OCI-LY1 (cell line): ENCODE measurements at regions not wholly inside any gene's neighbourhood (a gene's known extent, or its start where the extent isn't known, plus 50 kb on each side); places are given as distances from the start of the nearest gene placed in this dataset.

Experiments
- H2AFZ ChIP-seq: fragments of 200-600 bp; sonication (generic), shearing (Covaris generic); 2 replicates; pipeline ENCODE4 v1.6.0; 2014; ENCODE audit warnings: antibody characterized with exemption, mild to moderate bottlenecking, low read length
- H3F3A ChIP-seq: fragments of 200-600 bp; sonication (generic), shearing (Covaris generic); 2 replicates; pipeline ENCODE4 v1.6.0; 2014; ENCODE audit warnings: mild to moderate bottlenecking, antibody characterized with exemption, low read length, moderate library complexity; ENCODE audit not compliant: insufficient read depth
- H3K27ac ChIP-seq: fragments of 200-600 bp; sonication (generic); 2 replicates; pipeline ENCODE4 v1.5.1; 2014; ENCODE audit warnings: low read length, mixed run types, mild to moderate bottlenecking, low read depth; ENCODE audit not compliant: poor library complexity, severe bottlenecking
- H3K27me3 ChIP-seq: fragments of 200-600 bp; sonication (generic); 2 replicates; pipeline ENCODE4 v1.6.0; 2014; ENCODE audit warnings: antibody characterized with exemption, mild to moderate bottlenecking, low read length, moderate library complexity; ENCODE audit not compliant: insufficient read depth
- H3K36me3 ChIP-seq: fragments of 200-600 bp; sonication (generic); 2 replicates; pipeline ENCODE4 v1.6.1; 2014; ENCODE audit warnings: mild to moderate bottlenecking, antibody characterized with exemption, low read length, moderate library complexity, mixed read lengths; ENCODE audit not compliant: insufficient read depth
- H3K4me1 ChIP-seq: fragments of 200-600 bp; sonication (generic); 2 replicates; pipeline ENCODE4 v1.5.1; 2014; ENCODE audit warnings: mild to moderate bottlenecking, low read length, moderate library complexity; ENCODE audit not compliant: insufficient read depth, severe bottlenecking
- H3K4me2 ChIP-seq: fragments of 200-600 bp; sonication (generic), shearing (Covaris generic); 2 replicates; pipeline ENCODE4 v1.6.1; 2014; ENCODE audit warnings: low read length
- H3K4me3 ChIP-seq: fragments of 200-600 bp; sonication (generic); 2 replicates; pipeline ENCODE4 v1.5.1; 2014; ENCODE audit warnings: low read length, low read depth, mild to moderate bottlenecking, mixed read lengths; ENCODE audit not compliant: poor library complexity, severe bottlenecking
- H3K79me2 ChIP-seq: fragments of 200-600 bp; shearing (Covaris generic); 2 replicates; pipeline ENCODE4 v1.6.1; 2016; ENCODE audit warnings: mixed run types, low read length, mixed read lengths; ENCODE audit not compliant: insufficient read depth
- H3K9ac ChIP-seq: fragments of 200-600 bp; sonication (generic), shearing (Covaris generic); 2 replicates; pipeline ENCODE4 v1.6.1; 2014; ENCODE audit warnings: mild to moderate bottlenecking, low read length, mixed read lengths
- H3K9me2 ChIP-seq: fragments of 200-600 bp; sonication (generic), shearing (Covaris generic); 2 replicates; pipeline ENCODE4 v1.6.1; 2014; ENCODE audit warnings: low read depth, mild to moderate bottlenecking, low read length, mixed read lengths
- H3K9me3 ChIP-seq: fragments of 200-600 bp; shearing (Covaris generic); 2 replicates; pipeline ENCODE4 v1.6.1; 2014; ENCODE audit warnings: low read length, mixed read lengths
- H4K20me1 ChIP-seq: fragments of 200-600 bp; sonication (generic), shearing (Covaris generic); 2 replicates; pipeline ENCODE4 v1.6.0; 2016; ENCODE audit warnings: mild to moderate bottlenecking, low read length; ENCODE audit not compliant: insufficient read depth
- EZH2 ChIP-seq: fragments of 200-600 bp; sonication (generic), shearing (Covaris generic); IDR thresholded peaks from 2 replicates; pipeline ENCODE4 v1.8.0; 2017; ENCODE audit warnings: borderline replicate concordance, mixed run types, mild to moderate bottlenecking, antibody characterized with exemption, low read length, moderate library complexity, mixed read lengths
- TF ChIP-seq, protein P1 (sequence below): fragments of 200-600 bp; sonication (generic), shearing (Covaris generic); IDR thresholded peaks from 2 replicates; pipeline ENCODE4 v1.5.1; 2017; ENCODE audit warnings: mild to moderate bottlenecking, antibody characterized with exemption, low read length, moderate library complexity, mixed read lengths

DNA sequence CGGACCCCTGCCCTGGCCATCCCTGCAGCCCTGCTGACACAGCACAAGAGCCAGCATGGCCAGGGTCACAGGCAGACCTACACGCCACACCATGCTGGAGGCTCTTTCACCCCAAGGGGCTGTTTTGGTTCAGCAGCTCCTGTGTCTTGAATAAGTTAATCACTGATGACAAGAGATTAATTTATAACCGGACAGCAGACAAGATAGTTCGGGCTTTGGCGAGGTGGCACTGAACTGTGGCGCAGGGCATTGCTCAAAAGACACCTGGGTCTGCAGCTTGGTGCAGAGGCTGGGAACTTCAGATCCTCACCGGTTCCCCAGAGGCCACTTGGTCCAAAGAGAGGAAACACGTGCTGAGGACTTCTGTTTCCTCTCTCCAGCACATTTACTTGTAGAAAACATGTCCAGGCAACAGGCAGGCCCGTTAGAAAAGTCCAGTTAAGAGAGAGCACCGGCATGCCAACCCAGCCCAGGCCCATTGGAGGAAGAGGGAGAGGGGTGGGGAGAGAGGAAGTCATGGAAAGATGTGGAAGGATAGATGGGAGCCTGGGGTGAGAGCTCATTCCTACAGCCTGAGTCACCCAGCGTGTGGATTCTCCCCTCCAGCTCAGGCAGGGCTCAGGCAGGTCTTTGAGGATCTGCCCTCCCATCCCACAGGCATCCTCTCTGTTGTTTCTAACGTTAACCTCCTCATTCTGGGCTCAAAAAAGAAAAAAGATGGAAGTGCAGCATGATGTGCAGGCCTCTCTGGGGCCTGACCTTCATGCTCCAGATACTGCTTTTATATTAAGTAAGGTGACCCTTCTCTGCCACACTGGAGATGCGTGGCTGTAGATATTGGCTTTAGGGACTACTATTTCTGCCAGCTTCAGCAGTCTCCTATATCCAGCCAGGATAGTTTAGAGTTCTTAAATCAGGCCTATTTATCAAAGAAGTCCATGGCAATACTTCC lies 80.0 kb upstream of the HNF1B start:
- Histone ChIP-seq H3K4me1 (peaks cover 75% of the 10 kb centered on the region), H3K9ac (no peak overlapping the region; the same call in 1 of the 2 replicates), H3K27me3 (no peaks in the 10 kb centered on the region), H3K79me2 (no peaks in the 10 kb centered on the region), H3K4me3 (no peak overlapping the region), H3K4me2 (peak overlapping the region; percentile 3; the same call in 1 of the 2 replicates), H4K20me1 (no peaks in the 10 kb centered on the region), H3K9me3 (no peaks in the 10 kb centered on the region), H3K36me3 (no peaks in the 10 kb centered on the region), H3K9me2 (no peaks in the 10 kb centered on the region), H3F3A (0 out of 2 replicates have a peak, but pooled peaks cover 5% of the 10 kb centered on the region), H3K27ac (peak overlapping the region; percentile 54), H2AFZ (no peak overlapping the region)
- TF ChIP-seq, protein P1, sequence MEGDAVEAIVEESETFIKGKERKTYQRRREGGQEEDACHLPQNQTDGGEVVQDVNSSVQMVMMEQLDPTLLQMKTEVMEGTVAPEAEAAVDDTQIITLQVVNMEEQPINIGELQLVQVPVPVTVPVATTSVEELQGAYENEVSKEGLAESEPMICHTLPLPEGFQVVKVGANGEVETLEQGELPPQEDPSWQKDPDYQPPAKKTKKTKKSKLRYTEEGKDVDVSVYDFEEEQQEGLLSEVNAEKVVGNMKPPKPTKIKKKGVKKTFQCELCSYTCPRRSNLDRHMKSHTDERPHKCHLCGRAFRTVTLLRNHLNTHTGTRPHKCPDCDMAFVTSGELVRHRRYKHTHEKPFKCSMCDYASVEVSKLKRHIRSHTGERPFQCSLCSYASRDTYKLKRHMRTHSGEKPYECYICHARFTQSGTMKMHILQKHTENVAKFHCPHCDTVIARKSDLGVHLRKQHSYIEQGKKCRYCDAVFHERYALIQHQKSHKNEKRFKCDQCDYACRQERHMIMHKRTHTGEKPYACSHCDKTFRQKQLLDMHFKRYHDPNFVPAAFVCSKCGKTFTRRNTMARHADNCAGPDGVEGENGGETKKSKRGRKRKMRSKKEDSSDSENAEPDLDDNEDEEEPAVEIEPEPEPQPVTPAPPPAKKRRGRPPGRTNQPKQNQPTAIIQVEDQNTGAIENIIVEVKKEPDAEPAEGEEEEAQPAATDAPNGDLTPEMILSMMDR, result no peak
- TF ChIP-seq EZH2, result no peak

DNA sequence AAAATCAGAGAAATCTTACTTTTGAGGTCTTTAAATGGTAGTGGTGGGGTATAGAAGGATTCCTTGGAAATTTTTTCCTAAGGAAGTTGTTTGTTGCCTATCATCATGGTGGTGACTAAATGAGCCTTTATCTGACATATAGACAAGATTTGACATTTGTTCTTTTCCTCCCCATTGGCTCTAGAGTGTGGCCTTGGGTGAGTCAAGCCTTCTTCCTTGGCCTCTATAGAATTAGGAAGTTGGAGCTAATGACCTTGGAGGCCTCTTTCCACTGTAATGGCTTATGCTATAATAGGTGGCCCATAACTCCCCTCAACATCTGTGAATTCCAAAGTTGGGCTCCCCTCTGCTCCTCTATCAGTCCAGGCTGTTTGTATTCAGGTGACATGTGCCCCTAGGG lies 79.1 kb upstream of the HNF1B start:
- Histone ChIP-seq H3K9me3 (no peaks in the 10 kb centered on the region), H3K4me1 (peaks cover 75% of the 10 kb centered on the region), H3K27me3 (no peaks in the 10 kb centered on the region), H3K27ac (peak overlapping the region; percentile 54), H3K9ac (no peak overlapping the region; the same call in 1 of the 2 replicates), H2AFZ (no peak overlapping the region), H3K9me2 (no peaks in the 10 kb centered on the region), H4K20me1 (no peaks in the 10 kb centered on the region), H3K4me3 (no peak overlapping the region), H3K4me2 (no peak overlapping the region), H3F3A (0 out of 2 replicates have a peak, but pooled peaks cover 2% of the 10 kb centered on the region), H3K36me3 (no peaks in the 10 kb centered on the region), H3K79me2 (no peaks in the 10 kb centered on the region)
- no peak for TF ChIP-seq EZH2
- TF ChIP-seq, protein P1, result no peak

DNA sequence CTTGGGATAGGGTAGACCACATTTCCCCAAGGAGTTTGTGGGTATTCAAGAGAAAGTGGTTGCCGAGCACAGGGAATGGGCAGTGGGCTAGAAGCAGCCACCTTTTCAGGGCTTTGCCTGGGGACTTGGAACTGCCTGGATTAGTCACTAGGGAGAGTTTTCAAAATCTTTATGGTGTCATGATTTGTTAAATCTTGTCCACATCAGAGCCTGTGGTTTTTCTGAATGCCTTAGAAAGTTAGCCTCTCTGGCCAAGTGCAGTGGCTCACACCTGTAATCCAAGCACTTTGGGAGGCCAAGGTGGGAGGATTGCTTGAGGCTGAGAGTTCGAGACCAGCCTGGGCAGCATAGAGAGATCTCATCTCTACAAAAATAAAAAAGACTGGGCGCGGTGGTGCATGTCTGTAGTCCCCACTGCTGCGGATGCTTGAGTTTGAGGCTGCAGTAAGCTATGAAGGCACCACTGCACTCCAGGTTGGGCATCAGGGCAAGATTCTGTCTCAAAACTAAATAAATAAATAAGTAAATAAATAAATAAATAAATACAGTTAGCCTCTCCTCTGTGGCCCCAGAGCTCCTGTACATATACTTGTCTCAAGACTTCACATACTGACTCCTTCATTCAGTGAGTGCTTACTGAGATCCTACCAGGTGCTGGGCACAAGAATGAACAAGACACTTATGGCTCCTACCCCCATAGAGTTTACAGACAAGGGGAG lies 76.3 kb upstream of the HNF1B start:
- no peak overlapping the region for H3K9ac ChIP-seq
- no peaks in the 10 kb centered on the region for H4K20me1 ChIP-seq

More for the DNA sequence above, 76.3 kb upstream of the HNF1B start:
- no peaks in the 10 kb centered on the region for H3K27me3 ChIP-seq
- H3K4me2 ChIP-seq, result no peak overlapping the region
- no peak overlapping the region for H3K4me3 ChIP-seq
- no peak for TF ChIP-seq EZH2
- TF ChIP-seq, protein P1, result no peak
- no peaks in the 10 kb centered on the region for H3K36me3 ChIP-seq
- H3K4me1 ChIP-seq, result peaks cover 54% of the 10 kb centered on the region
- H3K27ac ChIP-seq, result peak overlapping the region; percentile 83
- no peaks in the 10 kb centered on the region for H3K79me2 ChIP-seq
- H3F3A ChIP-seq, result no peaks in the 10 kb centered on the region
- H3K9me3 ChIP-seq, result no peaks in the 10 kb centered on the region
- no peaks in the 10 kb centered on the region for H3K9me2 ChIP-seq
- H2AFZ ChIP-seq, result no peak overlapping the region
